Esophagus squamous epithelium (tissue), 4 donors: ENCODE measurements at regions not wholly inside any gene's neighbourhood (a gene's known extent, or its start where the extent isn't known, plus 50 kb on each side); places are given as distances from the start of the nearest gene placed in this dataset.
"Not testable (repeated sequence)": the region's sequence is repeated elsewhere in the genome, so short reads cannot be mapped to it uniquely, and the experiment has no call there.

Experiments
- CTCF ChIP-seq, 6 experiments: fragments of 450-650 bp in 4 of 6; fragments of 200-600 bp in 2 of 6; sonication (generic) in 2 of 6; IDR thresholded peaks; one replicate each; pipeline ENCODE4 v1.5.1; 2016 to 2019; ENCODE audit warnings: antibody characterized with exemption in 6 of 6, mild to moderate bottlenecking in 4 of 6, moderate library complexity in 4 of 6
- POLR2A ChIP-seq, 4 donors: fragments of 450-650 bp; IDR thresholded peaks; one replicate each; pipeline ENCODE4 v1.6.1; 2017; ENCODE audit warnings: antibody characterized with exemption in 4 of 4, mild to moderate bottlenecking in 4 of 4, moderate library complexity in 3 of 4

DNA sequence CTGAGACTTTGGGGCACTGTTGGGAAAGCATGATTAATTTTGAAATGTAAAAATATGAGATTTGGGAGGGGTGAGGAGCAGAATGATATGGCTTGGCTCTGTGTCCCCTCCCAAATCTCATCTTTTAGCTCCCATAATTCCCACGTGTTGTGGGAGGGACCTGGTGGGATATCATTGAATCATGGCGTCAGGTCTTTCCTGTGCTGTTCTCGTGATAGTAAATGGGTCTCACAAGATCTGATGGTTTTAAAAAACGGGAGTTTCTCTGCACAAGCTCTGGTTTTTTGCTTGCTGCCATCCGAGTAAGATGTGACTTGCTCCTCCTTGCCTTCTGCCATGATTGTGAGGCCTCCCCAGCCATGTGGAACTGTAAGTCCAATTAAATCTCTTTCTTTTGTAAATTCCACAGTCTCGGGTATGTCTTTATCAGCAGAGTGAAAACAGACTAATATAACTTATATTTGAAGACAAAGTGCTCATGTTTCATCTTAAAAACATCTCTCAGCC lies 546.0 kb upstream of the NECTIN3 start:
- not testable (repeated sequence) for TF ChIP-seq CTCF, POLR2A (IDR thresholded peaks at IDR 0.05)
